ENCODE measurements at regions not wholly inside any gene's neighbourhood (a gene's known extent, or its start where the extent isn't known, plus 50 kb on each side); places are given as distances from the start of the nearest gene placed in this dataset.

DNA sequence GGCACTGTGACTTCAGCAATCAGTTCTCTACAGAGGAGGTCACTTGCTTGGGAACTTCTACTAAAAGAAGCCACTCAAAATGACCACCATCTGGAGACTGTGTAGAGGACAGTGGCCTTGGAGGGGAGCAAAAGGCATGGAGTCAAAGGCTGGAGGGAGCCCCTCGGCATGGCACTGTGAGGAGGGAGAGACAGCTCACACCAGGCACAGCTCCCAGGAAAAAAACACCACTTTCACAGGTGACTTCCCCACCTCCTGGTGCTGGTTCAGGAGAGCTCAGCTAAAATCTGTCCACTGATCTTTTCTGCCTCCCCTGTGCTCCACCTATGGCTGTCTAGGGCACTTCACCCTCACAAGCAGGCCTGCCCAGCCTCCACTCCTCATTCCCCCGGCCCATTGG is 649.4 kb upstream of the MGMT start:
- TF ChIP-seq, protein P1, sequence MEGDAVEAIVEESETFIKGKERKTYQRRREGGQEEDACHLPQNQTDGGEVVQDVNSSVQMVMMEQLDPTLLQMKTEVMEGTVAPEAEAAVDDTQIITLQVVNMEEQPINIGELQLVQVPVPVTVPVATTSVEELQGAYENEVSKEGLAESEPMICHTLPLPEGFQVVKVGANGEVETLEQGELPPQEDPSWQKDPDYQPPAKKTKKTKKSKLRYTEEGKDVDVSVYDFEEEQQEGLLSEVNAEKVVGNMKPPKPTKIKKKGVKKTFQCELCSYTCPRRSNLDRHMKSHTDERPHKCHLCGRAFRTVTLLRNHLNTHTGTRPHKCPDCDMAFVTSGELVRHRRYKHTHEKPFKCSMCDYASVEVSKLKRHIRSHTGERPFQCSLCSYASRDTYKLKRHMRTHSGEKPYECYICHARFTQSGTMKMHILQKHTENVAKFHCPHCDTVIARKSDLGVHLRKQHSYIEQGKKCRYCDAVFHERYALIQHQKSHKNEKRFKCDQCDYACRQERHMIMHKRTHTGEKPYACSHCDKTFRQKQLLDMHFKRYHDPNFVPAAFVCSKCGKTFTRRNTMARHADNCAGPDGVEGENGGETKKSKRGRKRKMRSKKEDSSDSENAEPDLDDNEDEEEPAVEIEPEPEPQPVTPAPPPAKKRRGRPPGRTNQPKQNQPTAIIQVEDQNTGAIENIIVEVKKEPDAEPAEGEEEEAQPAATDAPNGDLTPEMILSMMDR (IDR thresholded peaks at IDR 0.05) = no peak
- no peak for TF ChIP-seq EP300 (IDR thresholded peaks at IDR 0.05; ENCODE audit: borderline replicate concordance in 1 of 2, low read depth in 1 of 2, low read length in 1 of 2)
- no peak for TF ChIP-seq CHD2 (IDR thresholded peaks at IDR 0.05; ENCODE audit: low read length, partially characterized antibody)
- TF ChIP-seq RCOR1 (IDR thresholded peaks at IDR 0.05; ENCODE audit: low read length) = no peak
- TF ChIP-seq TCF12 (IDR thresholded peaks at IDR 0.05) = no peak
- TF ChIP-seq SMC3 (IDR thresholded peaks at IDR 0.05; ENCODE audit: low read depth, low read length) = no peak
- no peak for TF ChIP-seq MXI1 (IDR thresholded peaks at IDR 0.05; ENCODE audit: low read depth, low read length)
- TF ChIP-seq, protein P2, sequence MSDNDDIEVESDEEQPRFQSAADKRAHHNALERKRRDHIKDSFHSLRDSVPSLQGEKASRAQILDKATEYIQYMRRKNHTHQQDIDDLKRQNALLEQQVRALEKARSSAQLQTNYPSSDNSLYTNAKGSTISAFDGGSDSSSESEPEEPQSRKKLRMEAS (IDR thresholded peaks at IDR 0.05; ENCODE audit: low read depth) = no peak
- TF ChIP-seq JUND (IDR thresholded peaks at IDR 0.05) = no peak
- TF ChIP-seq GABPA (IDR thresholded peaks at IDR 0.05; ENCODE audit: low read depth) = no peak
- no peak for TF ChIP-seq TAF1 (IDR thresholded peaks at IDR 0.05; ENCODE audit: borderline replicate concordance, low read depth, low read length)
- TF ChIP-seq, protein P3, sequence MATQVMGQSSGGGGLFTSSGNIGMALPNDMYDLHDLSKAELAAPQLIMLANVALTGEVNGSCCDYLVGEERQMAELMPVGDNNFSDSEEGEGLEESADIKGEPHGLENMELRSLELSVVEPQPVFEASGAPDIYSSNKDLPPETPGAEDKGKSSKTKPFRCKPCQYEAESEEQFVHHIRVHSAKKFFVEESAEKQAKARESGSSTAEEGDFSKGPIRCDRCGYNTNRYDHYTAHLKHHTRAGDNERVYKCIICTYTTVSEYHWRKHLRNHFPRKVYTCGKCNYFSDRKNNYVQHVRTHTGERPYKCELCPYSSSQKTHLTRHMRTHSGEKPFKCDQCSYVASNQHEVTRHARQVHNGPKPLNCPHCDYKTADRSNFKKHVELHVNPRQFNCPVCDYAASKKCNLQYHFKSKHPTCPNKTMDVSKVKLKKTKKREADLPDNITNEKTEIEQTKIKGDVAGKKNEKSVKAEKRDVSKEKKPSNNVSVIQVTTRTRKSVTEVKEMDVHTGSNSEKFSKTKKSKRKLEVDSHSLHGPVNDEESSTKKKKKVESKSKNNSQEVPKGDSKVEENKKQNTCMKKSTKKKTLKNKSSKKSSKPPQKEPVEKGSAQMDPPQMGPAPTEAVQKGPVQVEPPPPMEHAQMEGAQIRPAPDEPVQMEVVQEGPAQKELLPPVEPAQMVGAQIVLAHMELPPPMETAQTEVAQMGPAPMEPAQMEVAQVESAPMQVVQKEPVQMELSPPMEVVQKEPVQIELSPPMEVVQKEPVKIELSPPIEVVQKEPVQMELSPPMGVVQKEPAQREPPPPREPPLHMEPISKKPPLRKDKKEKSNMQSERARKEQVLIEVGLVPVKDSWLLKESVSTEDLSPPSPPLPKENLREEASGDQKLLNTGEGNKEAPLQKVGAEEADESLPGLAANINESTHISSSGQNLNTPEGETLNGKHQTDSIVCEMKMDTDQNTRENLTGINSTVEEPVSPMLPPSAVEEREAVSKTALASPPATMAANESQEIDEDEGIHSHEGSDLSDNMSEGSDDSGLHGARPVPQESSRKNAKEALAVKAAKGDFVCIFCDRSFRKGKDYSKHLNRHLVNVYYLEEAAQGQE (IDR thresholded peaks at IDR 0.05; ENCODE audit: low read depth, low read length) = no peak
